HUES48 (cell line): ENCODE measurements at regions not wholly inside any gene's neighbourhood (a gene's known extent, or its start where the extent isn't known, plus 50 kb on each side); places are given as distances from the start of the nearest gene placed in this dataset.
"Not testable (repeated sequence)": the region's sequence is repeated elsewhere in the genome, so short reads cannot be mapped to it uniquely, and the experiment has no call there.

ENCODE experiments used
- H3K27ac ChIP-seq: one replicate; pipeline ENCODE4 v1.7.0; 2013; ENCODE audit warnings: low read depth, low read length, inconsistent platforms
- H3K27me3 ChIP-seq: 2 replicates; pipeline ENCODE4 v1.6.1; 2013; ENCODE audit warnings: mild to moderate bottlenecking, low read length; ENCODE audit not compliant: control insufficient read depth, insufficient read depth
- H3K36me3 ChIP-seq: 2 replicates; pipeline ENCODE4 v1.6.1; 2013; ENCODE audit warnings: low read length; ENCODE audit not compliant: control insufficient read depth, insufficient read depth
- H3K4me1 ChIP-seq: 2 replicates; pipeline ENCODE4 v1.6.1; 2013; ENCODE audit warnings: mild to moderate bottlenecking, low read length; ENCODE audit not compliant: control insufficient read depth, insufficient read depth
- H3K4me3 ChIP-seq: 2 replicates; pipeline ENCODE4 v1.5.1; 2013; ENCODE audit warnings: mild to moderate bottlenecking, low read depth, low read length
- H3K9ac ChIP-seq: 2 replicates; pipeline ENCODE4 v1.6.1; 2013; ENCODE audit warnings: mild to moderate bottlenecking, low read depth, low read length, moderate library complexity
- H3K9me3 ChIP-seq: 2 replicates; pipeline ENCODE4 v1.6.1; 2013; ENCODE audit warnings: low read length; ENCODE audit not compliant: control insufficient read depth, insufficient read depth

DNA sequence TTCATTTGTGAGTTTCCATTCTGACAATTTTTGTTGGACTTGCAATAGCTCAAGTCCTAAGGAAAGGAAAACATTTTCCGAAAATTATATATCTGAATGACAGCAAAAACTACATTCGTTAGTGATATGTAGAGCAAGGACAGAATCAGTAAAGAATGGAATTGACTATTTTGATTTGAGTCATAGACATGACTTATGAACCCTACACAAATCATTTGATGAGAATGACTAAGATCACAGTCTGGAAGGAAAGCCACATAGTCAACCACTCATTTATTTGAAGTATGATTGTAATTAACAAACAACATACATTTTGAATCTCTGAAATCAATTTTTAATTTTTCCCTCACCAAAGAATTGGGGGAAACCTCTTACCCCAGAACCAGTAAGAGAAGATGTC, 231.6 kb upstream of the CRIM1 start:
- Histone ChIP-seq H3K4me3 (no peak overlapping the region), H3K9me3 (0 out of 2 replicates have a peak, but pooled peaks cover 2% of the 10 kb centered on the region), H3K27ac (no peak overlapping the region), H3K4me1 (no peaks in the 10 kb centered on the region), H3K36me3 (no peaks in the 10 kb centered on the region), H3K9ac (no peak overlapping the region), H3K27me3 (no peaks in the 10 kb centered on the region)

DNA sequence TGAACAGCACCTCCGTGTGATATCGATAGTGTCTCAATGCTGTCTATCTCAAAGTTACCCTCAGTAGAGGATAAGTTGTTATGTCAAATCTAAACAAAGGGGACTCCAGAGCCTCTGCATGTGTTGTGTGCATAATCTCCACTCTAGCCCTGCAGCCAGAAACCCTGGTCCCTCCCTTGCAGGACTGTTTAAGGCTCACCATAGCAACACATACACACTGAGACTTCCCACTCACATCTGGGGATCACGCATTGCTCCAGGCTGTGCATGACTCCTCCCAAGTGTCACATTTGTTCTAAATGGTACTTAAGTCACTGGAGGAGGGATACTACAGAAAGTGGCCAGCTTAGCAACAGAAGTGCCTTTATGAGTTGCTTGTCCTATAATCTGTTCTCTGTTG, 258.6 kb upstream of the CRIM1 start:
- Histone ChIP-seq H3K27me3 (no peaks in the 10 kb centered on the region), H3K4me1 (no peaks in the 10 kb centered on the region), H3K9ac (no peak overlapping the region), H3K36me3 (no peaks in the 10 kb centered on the region), H3K27ac (no peak overlapping the region), H3K4me3 (no peak overlapping the region; the same call in 1 of the 2 replicates), H3K9me3 (peaks cover 16% of the 10 kb centered on the region)

DNA sequence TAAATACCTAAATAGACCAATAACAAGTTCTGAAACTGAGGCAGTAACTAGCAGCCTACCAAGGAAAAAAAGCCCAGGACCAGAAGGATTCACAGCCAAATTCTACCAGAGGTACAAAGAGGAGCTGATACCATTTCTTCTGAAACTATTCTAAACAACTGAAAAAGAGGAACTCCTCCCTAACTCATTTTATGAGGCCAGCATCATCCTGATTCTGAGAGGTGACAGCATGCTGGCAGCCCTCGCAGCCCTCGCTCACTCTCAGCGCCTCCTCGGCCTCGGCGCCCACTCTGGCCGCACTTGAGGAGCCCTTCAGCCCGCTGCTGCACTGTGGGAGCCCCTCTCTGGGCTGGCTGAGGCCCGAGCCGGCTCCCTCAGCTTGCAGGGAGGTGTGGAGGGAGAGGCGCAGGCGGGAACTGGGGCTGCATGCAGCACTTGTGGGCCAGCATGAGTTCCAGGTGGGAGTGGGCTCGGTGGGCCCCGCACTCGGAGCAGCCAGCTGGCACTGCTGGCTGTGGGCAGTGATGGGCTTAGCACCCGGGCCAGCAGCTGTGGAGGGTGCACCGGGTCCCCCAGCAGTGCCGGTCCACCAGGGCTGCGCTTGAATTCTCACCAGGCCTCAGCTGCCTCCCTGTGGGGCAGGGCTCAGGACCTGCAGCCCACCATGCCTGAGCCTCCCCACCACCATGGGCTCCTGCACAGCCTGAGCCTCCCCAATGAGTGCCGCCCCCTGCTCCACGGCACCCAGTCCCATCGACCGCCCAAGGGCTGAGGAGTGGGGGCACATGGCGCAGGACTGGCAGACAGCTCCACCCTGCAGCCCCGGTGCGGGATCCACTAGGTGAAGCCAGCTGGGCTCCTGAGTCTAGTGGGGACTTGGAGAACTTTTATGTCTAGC, 263.5 kb upstream of the CRIM1 start:
- H3K27me3 ChIP-seq, H3K4me3 ChIP-seq, H3K4me1 ChIP-seq, H3K36me3 ChIP-seq, H3K27ac ChIP-seq, H3K9ac ChIP-seq: not testable (repeated sequence)
- peaks cover 13% of the 10 kb centered on the region for H3K9me3 ChIP-seq

DNA sequence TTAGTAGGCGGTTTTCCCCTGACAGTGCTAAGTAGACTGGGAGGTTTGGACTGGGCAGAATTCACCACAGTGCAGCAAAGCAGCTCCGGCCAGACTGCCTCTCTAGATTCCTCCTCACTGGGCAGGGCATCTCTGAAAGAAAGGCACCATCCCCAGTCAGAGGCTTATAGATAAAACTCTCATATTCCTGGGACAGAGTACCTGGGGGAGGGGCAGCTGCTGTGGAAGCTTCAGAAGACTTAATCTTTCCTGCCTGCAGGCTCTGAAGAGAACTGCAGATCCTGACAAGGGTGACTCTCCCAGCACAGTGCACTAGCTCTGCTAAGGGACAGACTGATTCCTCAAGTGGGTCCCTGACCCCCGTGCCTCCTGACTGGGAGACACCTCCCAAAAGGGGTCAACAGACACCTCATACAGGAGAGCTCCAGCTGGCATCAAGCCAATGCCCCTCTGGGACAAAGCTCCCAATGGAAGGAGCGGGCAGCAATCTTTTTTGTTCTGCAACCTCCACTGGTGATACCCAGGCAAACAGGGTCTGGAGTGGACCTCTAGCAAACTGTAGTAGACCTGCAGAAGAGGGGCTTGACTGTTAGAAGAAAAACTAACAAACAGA, 266.8 kb upstream of the CRIM1 start:
- Histone ChIP-seq H3K9ac (no peak overlapping the region), H3K27ac (no peak overlapping the region), H3K4me1 (no peaks in the 10 kb centered on the region), H3K4me3 (no peak overlapping the region), H3K36me3 (no peaks in the 10 kb centered on the region), H3K9me3 (peaks cover 6% of the 10 kb centered on the region; the same call in 1 of the 2 replicates), H3K27me3 (no peaks in the 10 kb centered on the region)

DNA sequence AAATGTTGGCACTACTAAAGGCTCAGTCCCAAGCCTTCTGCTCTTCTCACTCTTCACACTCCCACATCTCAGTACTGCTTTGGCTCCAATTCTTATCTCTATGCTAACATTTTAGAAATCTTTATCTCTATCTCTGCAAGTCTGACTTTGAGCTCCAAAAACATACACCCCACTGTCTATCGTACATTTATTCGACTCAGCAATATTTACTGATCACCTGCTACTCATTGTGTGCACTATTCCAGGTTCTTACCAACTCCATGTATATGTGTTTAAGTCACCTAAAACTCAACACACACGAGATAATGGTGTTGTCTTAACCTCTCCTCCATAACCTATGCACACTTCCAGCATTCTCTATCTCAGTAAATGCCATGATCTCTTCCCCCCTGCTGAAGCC, 268.2 kb upstream of the CRIM1 start:
- Histone ChIP-seq H3K27me3 (no peaks in the 10 kb centered on the region), H3K36me3 (no peaks in the 10 kb centered on the region), H3K9ac (no peak overlapping the region), H3K9me3 (peaks cover 4% of the 10 kb centered on the region; the same call in 1 of the 2 replicates), H3K4me3 (no peak overlapping the region), H3K4me1 (no peaks in the 10 kb centered on the region), H3K27ac (no peak overlapping the region)

DNA sequence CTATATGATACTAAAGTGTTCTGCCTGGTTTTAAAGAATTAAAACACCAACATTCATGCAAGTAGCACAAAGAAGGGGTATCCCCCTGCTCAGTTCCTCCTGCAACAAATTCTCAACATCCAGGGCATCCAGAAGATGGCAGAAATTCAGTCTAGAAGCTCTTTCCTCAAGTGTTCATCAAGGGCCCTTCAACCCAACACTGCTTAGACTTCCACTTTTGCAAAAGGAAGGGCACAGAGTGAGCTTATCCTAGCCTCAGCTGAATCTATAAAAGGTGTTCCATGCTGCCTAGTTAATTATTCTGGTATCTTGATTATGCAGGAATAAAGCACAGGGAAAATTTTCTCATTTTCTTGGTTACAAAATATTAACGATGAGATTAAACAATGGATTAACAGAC, 275.8 kb upstream of the CRIM1 start:
- Histone ChIP-seq H3K9me3 (no peaks in the 10 kb centered on the region), H3K4me1 (peaks cover 5% of the 10 kb centered on the region; the same call in 1 of the 2 replicates), H3K27ac (no peak overlapping the region), H3K4me3 (no peak overlapping the region), H3K36me3 (no peaks in the 10 kb centered on the region), H3K27me3 (no peaks in the 10 kb centered on the region), H3K9ac (no peak overlapping the region)

DNA sequence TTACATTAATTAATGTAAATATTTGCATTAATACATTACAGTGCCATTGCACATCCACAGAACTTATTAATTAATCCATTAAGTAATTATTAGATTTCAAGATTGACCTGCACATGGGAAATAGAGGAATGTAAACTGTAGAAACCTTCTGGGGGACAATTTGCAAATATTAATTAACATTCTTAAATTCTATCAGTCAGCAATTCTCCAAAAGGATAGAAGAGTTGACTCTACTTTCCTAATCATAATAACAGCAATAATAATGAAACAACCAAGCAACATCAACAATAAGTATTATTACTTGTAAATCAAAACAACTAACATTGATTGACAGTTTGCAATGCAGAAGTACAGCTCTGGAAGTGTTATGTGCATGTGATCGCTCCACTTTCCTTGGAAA, 281.6 kb upstream of the CRIM1 start:
- no peak overlapping the region for H3K4me3 ChIP-seq
- no peak overlapping the region for H3K9ac ChIP-seq
- H3K36me3 ChIP-seq, result no peaks in the 10 kb centered on the region
- peaks cover 5% of the 10 kb centered on the region; the same call in 1 of the 2 replicates for H3K4me1 ChIP-seq
- H3K27me3 ChIP-seq, result no peaks in the 10 kb centered on the region
- no peaks in the 10 kb centered on the region for H3K9me3 ChIP-seq
- no peak overlapping the region for H3K27ac ChIP-seq

DNA sequence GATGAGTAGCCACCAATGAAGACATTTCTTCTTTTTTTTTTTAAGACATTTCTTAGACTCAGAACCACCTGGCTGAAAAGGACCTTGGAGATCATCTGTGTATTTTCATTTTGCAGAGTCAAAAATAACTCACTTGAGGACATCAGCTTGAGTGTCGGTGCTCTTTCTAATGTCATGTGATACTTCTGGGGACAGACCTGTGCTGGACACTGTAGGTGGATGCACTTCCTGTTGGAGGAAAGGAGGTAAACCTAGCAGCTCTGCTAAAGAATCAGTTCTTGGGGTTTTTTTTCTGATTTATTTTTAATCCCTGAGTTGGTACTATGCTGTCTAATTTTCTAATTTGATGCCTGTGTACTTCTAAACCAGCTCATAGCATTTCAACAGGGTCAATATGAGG, 283.9 kb upstream of the CRIM1 start:
- no peak overlapping the region for H3K9ac ChIP-seq
- no peaks in the 10 kb centered on the region for H3K36me3 ChIP-seq
- H3K27me3 ChIP-seq, result no peaks in the 10 kb centered on the region
- H3K27ac ChIP-seq, result no peak overlapping the region
- no peaks in the 10 kb centered on the region for H3K9me3 ChIP-seq
- H3K4me1 ChIP-seq, result peaks cover 2% of the 10 kb centered on the region; the same call in 1 of the 2 replicates
- H3K4me3 ChIP-seq, result no peak overlapping the region

DNA sequence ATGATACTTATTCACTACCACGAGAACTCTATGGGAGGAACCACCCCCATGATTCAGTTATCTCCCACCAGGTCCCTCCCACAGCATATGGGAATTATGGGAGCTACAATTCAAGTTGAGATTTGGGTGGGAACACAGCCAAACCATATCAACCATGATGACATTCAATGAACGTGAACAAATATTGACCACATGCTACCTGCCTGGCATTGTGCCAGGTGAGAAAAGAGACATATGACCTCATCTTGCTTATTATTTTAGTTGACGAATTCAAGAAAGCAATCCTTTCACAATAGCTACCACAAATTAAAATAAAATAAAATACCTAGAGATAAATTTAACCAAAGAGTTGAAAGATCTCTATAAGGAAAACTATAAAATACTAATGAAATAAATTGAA, 286.5 kb upstream of the CRIM1 start:
- Histone ChIP-seq H3K9ac (no peak overlapping the region), H3K27ac (no peak overlapping the region), H3K4me3 (no peak overlapping the region), H3K27me3 (no peaks in the 10 kb centered on the region), H3K4me1 (no peaks in the 10 kb centered on the region), H3K9me3 (no peaks in the 10 kb centered on the region), H3K36me3 (no peaks in the 10 kb centered on the region)

DNA sequence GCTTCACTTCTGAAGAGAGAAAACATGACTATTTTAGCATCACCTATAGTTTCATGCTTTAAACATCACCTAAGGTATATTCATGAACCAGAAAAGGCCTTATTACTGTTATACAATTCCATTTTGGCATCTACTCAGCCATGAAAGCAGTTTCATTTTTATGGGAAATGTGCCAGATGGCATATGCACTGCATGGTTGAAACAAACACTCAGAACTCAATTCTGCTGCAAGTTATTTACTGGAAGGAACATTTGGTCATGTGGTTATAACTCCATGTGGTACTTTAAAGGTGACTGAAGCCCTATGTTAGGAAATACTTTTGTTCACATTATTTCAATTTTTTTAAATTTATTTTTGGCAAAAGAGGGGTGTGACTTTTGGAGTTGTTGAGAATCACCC, 287.5 kb upstream of the CRIM1 start:
- Histone ChIP-seq H3K9me3 (no peaks in the 10 kb centered on the region), H3K36me3 (no peaks in the 10 kb centered on the region), H3K27me3 (no peaks in the 10 kb centered on the region), H3K27ac (no peak overlapping the region), H3K4me3 (no peak overlapping the region), H3K9ac (no peak overlapping the region), H3K4me1 (no peaks in the 10 kb centered on the region)

DNA sequence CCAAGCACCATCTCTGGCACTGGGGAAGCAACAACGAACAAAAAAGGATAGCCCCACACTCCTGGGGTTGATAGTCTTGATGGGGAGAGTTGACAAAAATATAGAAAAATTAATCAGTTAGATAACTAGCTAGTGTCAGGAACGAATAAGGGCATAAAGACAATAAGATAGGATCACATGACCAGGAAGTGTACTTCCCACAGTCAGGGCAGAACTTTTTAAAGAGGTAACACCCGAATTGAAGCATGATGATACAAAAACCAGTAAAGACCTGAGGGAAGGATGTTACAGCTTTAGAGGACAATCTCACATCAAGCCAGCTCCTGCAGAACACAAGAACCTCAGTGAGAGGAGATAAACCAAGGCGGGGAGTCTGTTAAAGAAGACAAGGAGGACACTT, 295.4 kb upstream of the CRIM1 start:
- Histone ChIP-seq H3K27ac (no peak overlapping the region), H3K36me3 (no peaks in the 10 kb centered on the region)

More for the DNA sequence above, 295.4 kb upstream of the CRIM1 start:
- Histone ChIP-seq H3K4me3 (no peak overlapping the region), H3K9me3 (no peaks in the 10 kb centered on the region), H3K27me3 (no peaks in the 10 kb centered on the region), H3K9ac (no peak overlapping the region), H3K4me1 (0 out of 2 replicates have a peak, but pooled peaks cover 3% of the 10 kb centered on the region)
